RWPE1 (cell line): ENCODE measurements at regions not wholly inside any gene's neighbourhood (a gene's known extent, or its start where the extent isn't known, plus 50 kb on each side); places are given as distances from the start of the nearest gene placed in this dataset.
"Not testable (repeated sequence)": the region's sequence is repeated elsewhere in the genome, so short reads cannot be mapped to it uniquely, and the experiment has no call there.

ENCODE experiments used
- CTCF ChIA-PET: fragments of 350-600 bp; sonication (Branson Sonifier 250); formaldehyde crosslinking; extraction: SDS; loops from one replicate; lab custom pipeline; 2021; lab: Yijun Ruan, JAX
- POLR2A ChIA-PET: fragments of 400-600 bp; formaldehyde crosslinking; extraction: SDS; loops from one replicate; lab custom pipeline; 2020; ENCODE audit warnings: antibody characterized with exemption; ENCODE audit not compliant: low non-redundant PET; lab: Yijun Ruan, JAX
- DNase-seq: peaks from one replicate; pipeline ENCODE4 v3.0.0; 2012; ENCODE audit warnings: low spot score
- H3K27ac ChIP-seq: fragments of 450-650 bp; 2 replicates; pipeline ENCODE4 v1.5.1; 2017
- CTCF ChIP-seq: fragments of 450-650 bp; conservative IDR thresholded peaks from 2 replicates; pipeline ENCODE4 v1.5.1; 2017; ENCODE audit warnings: low read depth, mild to moderate bottlenecking

- ChIA-PET POLR2A (no interaction called here), CTCF (no interaction called here)
- TF ChIP-seq CTCF: no peak
- no peak for DNase-seq
- H3K27ac ChIP-seq: no peak overlapping the region
These were observed 229.7 kb upstream of the HTR1E start for GRCh38 chr6:86707545-86708120.

GRCh38 chr6:86706449-86706848 is 230.9 kb upstream of the HTR1E start:
- DNase-seq: no peak
- CTCF ChIA-PET: no interaction called here
- POLR2A ChIA-PET: no interaction called here
- no peak overlapping the region for H3K27ac ChIP-seq
- no peak for TF ChIP-seq CTCF

DNA sequence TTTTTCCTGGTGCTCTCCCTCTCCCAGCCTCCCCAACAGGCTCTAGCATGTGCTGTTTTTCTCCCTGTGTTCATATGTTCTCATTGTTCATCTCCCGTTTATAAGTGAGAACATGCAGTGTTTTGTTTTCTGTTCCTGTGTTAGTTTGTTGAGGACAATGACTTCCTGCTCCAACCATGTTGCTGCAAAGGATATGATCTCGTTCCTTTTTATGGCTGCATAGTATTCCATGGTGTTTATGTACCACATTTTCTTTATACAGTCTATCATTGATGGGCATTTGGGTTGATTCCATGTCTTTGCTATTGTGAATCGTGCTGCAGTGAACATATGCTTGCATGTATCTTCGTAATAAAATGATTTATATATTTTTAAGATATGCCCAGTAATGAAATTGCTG is 236.1 kb upstream of the HTR1E start:
- H3K27ac ChIP-seq, DNase-seq, POLR2A ChIA-PET, CTCF ChIA-PET: not testable (repeated sequence)

GRCh38 chr6:86686496-86686895 is 250.8 kb upstream of the HTR1E start:
- no peak for TF ChIP-seq CTCF
- no peak overlapping the region for H3K27ac ChIP-seq
- ChIA-PET CTCF (no interaction called here), POLR2A (no interaction called here)
- DNase-seq: no peak

GRCh38 chr6:86685230-86685797 is 252.0 kb upstream of the HTR1E start:
- ChIA-PET POLR2A (no interaction called here), CTCF (no interaction called here)
- no peak for TF ChIP-seq CTCF
- no peak overlapping the region for H3K27ac ChIP-seq
- DNase-seq: no peak

- POLR2A ChIA-PET: no interaction called here
- no peak for TF ChIP-seq CTCF
- no peak for DNase-seq
- CTCF ChIA-PET: no interaction called here
- no peak overlapping the region for H3K27ac ChIP-seq
These were observed 254.0 kb upstream of the HTR1E start for GRCh38 chr6:86683132-86683908.

DNA sequence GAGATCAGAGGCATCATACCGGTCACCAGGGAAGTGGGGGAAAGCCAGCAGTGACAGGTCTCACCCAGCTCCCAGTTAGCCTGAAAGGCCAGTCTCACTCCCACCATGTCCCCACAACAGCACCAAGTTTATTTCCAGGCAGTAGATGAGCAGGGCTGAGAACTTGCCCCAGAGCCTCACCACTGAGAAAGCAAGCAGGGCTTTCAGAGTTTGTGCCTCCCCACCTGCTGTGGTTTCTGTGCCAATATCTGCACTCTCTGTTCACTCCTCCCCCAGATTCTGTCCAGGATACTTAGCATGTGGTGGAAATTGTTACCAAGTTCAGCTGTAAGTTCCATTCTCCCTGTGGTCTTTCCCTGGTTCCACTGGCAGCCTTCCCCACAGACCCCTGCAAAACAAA is 255.0 kb upstream of the HTR1E start:
- ChIA-PET CTCF (no interaction called here), POLR2A (no interaction called here)
- no peak overlapping the region for H3K27ac ChIP-seq
- no peak for TF ChIP-seq CTCF
- no peak for DNase-seq

DNA sequence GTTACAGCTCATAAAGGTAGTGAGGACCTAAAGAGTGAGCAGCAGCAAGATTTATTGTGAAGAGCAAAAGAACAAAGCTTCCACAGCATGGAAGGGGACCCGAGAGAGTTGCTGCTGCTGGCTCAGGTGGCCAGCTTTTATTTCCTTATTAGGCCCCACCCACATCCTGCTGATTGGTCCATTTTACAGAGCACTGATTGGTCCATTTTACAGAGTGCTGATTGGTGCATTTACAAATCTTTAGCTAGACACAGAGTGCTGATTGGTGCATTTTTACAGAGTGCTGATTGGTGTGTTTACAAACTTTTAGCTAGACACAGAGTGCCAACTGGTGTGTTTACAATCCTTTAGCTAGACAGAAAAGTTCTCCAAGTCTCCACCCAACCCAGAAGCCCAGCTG is 256.2 kb upstream of the HTR1E start:
- POLR2A ChIA-PET, CTCF ChIA-PET, H3K27ac ChIP-seq, DNase-seq: not testable (repeated sequence)

- DNase-seq, POLR2A ChIA-PET, H3K27ac ChIP-seq, CTCF ChIA-PET: not testable (repeated sequence)
These were observed 265.2 kb upstream of the HTR1E start for GRCh38 chr6:86672125-86672524.
